HG03342 (cell line): ENCODE measurements at regions not wholly inside any gene's neighbourhood (a gene's known extent, or its start where the extent isn't known, plus 50 kb on each side); places are given as distances from the start of the nearest gene placed in this dataset.

Experiments
- ATAC-seq: cut with Tn5 transposase; IDR thresholded peaks from one replicate; pipeline ENCODE4 v1.9.1; 2021; ENCODE audit warnings: mild to moderate bottlenecking, moderate library complexity; ENCODE audit not compliant: unreplicated experiment

DNA sequence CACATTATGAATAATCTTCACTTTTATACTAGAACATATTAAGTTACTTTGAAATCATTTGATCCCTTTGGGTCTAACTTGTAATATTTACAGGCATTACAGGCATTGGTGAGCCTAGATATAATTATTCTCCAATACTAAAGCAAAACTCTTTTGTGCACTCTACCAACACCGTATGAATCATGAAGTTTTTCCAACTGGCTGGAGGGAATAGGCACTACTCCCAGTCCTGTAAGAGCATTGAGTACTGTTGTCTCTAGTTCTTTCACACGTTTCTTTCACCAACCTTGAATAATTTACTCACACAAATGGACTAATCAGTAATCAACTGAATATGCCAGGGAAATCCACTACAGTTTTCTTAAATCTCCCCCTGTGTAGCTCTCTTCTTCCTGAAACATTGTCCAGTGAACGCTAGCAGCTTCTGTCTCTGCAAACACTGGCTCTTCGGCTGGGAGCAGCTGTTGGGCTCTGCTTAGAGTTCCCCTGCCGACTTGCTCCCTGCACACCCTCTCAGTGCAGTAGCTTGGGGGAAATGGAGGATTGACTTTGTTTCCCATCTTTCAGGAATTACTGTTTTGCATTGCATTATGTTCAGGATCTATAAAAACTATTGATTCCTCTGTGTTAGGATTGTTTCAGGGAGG, 476.7 kb downstream of the RFC3 start:
- ATAC-seq: no peak

DNA sequence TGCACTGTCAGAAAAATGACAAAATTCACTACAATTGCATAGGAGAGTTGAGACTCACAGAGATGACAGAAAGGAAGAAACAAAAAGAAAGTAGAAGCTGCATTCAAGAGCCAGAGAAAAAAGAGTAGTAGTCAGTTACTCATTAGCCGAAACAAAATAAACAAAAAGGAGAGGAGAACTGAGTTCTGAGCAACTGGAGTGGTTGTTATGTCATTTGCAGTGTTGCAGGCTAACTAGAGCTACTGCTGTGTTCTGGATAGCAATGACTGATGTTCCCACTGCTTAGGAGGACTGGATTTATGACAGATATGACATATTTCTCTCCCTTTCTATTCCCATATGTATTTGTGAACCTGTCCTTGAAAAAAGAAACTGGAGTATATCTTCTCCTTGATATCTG, 482.6 kb downstream of the RFC3 start:
- ATAC-seq: no peak

DNA sequence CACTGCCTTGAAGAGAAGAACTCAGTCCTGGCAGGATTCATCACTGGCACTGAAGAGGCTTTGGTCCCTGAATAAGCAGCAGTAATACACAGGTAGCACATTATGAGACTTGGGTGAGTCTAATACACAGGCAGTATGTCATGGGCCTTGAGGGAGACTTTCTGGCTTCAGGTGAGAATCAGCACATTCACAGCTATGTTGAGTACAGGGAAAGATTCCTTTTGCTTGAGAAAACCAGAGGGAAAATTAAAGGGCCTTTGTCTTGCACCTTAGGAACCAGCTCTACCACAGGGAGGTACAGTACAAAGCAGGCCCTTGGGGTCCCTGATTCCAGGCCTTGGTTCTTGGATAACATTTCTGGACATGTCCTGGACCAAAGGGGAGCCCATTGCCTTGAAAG, 484.6 kb downstream of the RFC3 start:
- ATAC-seq: no peak

DNA sequence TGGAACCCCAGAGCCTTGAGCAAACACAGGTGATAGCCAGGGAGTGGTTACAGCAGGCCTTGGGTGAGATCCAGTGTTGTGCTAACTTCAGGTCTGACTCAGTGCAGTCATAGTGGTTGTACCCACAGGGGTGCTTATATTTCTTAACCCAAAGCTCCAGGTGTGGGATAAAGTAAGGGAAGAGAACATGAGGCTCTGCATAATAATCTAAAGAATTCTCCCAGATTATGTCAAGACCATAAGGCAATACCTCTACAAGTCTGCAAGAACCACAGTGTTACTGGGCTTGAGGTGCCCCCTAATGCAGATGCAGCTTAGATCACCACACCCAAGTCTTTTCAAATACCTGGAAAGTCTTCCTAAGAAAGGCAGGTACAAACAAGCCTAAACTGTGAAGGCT, 485.4 kb downstream of the RFC3 start:
- ATAC-seq: no peak

DNA sequence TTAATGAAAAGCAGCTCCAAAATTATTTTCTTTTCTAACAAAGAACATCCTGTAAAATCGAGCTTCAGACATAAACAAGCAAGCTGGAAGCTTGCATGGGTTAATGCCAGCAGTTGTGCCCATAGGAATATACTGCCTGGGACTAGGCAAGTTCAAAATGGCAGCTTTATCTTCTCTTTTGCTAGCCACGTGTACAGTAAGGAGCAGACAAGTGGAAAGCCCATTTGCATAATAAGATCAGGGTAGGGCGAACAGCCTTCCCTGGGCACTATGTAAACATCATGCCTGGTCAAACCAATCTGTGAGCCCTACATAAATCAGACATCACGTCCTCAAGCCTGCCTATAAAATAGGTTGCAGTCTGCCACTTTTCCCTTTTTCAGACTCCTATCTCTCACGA, 489.7 kb downstream of the RFC3 start:
- no peak for ATAC-seq

DNA sequence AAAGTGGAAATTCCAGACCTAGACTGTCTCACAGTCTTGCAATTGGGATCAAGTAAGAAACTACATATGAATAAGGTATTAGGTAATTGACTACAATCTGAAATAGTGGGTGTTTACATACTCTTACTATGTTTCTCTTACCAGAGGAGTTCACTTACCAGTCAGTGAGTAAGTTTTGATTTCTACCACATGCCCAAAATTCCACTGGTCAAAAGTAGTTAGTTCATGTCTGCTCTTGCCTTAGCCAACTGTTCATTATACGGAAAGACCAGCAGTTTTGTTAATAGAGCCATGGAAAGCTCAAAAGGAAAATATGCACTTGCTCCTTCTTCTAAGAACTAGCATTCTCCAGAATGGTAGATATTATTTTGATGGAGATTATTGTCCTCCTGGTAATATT, 490.8 kb downstream of the RFC3 start:
- no peak for ATAC-seq

DNA sequence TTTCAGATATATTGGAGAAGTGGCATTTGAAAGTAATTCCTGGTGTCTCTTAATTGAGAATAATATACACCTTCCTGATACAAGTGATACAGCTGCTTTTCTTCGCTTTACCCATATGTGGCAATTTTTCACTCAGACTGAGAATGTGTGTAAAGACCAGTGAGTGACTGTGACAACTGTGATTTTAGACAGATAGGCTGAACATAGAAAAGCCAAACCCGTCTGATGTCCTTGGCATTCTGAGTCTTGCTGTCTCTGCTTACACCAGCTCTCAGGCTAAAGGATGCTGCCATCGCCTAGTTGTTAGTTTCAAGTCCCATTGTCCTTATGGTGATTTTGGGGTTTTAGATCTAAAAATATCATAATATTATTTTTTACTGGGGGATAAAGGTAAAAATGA, 492.6 kb downstream of the RFC3 start:
- ATAC-seq: no peak

DNA sequence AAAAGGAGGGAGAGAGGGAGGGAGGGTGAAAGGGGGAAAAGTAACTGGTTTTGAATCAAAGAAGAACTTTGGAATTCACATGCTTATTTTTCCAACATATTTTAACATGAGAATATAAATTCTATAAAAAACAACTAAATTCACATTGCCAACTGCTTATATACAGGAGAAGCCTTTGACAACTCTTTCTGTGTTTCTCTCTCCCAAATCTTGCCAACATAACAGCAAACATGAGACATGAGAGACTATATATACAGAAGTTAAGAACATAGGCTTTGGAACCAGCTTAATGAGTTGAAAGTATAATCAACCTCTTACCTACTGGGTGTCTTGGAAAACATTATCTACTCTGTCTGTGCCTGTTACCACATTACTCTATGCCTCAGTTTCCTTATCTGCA, 493.3 kb downstream of the RFC3 start:
- no peak for ATAC-seq

DNA sequence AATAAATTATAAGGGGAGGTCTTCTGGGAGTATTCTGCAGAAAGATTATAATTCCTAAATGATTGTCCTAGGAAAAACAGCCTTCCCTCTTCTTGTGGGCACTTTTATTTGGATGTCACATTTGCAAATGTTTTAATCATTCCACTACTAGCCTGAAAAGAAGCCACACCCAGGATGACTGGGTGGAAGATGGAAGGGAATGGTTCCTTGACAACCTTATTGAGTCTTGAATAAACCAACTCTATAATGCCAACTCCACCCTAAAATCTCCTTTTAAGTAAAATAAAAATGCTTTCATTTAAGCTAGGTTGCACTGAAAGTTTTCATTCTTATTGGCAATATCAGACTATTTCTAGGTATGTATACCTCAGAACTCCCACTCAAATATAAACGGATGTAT, 494.6 kb downstream of the RFC3 start:
- no peak for ATAC-seq

DNA sequence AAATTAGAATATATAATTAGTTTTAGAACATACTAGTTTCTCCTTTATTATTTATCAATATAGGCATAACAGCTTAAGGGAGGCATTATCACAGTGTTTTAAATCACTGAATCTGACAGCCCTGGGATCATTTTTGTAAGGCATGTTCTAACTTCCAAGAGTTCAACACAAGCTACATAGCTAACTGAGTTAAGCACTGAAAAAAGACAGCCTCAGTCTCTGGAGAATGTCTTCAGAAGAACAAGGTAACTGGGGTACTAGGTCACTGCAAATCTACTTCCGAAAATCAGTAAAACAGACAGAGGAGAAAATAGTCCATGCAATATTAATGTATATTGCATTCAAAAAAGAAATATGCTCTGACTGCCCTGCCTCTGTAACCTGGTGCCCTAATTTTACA, 502.1 kb downstream of the RFC3 start:
- no peak for ATAC-seq

DNA sequence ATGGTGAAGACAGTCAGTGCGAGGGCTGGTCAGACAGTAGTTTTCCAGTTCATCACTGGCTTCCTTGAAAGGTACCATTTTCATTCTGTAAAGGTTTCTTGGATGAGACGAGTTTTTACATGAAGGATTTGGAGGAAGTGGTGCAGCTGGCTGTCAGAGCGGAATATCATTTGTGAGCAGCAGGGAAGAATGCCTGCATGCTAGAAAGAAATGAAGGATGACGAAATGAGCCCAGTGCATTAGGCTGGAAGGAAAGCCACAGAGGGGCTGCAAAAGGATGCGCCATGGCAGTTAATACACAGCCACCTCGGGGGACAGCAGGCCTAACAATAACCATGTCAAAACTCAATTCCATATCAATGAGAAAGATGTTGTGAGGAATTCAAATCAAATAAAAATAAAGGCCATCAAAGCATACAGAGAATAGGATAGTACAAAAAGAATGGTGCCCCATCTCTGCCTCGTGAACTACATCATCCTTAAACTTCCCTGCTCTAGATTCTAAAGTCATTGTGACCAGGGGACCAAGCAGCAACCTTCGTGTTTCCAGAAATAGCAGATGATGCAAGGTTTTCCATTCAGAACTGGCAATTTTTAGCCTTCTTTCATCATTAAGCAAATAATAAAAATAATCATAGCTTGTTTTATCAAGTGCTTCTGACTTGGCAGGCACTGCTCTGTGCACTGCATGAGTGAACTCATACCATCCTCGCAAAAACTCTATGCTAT, 504.2 kb downstream of the RFC3 start:
- ATAC-seq: no peak

DNA sequence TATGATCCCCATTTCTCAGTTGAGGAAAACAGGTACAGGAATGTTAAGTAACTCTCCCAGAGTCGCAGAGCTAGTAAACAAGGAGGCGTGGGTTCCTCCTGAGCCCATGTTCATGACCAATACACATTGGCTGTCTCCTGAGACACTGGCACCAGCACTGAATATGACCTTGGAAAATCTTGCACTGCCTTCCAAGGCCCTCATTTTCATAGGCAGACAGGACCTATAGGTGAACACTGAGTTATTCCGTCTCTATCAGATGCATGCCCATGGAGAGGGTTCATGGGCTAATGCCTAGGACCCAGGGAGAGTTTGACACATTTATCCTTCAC, 504.8 kb downstream of the RFC3 start:
- ATAC-seq: no peak

DNA sequence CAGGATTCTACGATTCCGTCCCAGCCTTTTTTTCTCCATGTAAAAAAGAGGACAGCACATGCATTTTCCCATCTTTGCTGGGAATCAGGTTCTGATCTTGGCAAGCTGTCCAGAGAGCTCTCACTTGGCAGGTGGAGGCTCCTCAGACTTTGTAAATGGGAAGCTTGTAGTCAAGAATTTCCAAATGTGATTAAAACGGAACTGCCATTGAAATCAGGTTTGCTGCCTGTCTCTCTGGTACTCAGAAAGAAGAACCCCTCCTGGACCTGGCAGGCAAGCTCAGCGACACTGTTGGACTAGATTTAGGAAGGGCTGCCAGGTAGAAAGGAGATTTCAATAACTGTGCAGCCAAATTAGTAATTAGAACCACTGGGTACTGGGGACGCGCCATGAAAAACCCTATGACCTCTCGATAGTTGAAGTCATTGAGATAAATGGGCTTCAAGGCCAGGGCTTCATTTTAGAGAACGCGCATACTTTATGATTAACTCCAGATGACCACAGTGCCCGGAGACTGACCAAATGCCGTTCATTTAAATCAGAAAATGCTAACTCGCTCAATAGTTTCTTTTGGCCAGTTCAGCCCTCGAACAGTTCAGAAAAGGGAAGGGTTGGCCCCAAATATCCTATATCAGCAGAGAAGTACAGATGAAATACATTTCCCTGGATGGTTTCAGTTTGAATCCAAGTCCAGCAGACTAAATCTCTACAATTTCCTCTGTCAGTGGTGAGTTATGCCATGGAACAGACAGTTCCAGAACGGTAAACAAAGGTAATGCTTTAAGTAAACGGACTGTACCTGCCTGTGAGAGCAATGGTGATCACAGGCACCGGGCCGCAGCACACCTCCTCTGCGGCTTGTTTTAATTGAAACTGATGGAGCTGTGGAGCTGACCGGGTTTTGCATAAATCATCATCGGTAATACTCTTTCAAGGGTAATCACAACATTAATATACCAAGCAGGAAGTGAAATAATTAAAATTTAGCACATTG, 517.4 kb downstream of the RFC3 start:
- no peak for ATAC-seq

DNA sequence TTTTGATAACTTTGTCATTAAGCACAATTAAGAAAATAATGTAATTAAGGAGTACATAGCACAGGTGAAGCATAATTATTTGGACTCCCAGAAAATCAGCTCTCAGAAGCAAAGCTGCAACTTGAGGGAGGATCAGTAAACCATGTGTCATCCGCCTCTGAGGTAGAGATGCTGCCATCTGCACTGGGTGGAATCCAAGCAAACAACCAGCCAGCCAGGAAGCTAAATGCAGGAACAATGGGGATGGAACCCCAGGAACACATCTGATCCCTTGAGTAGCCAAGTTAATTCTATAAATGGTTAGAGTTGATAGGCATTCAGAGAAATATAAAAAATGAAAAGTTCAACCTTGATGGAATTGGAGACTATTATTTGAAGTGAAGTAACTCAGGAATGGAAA, 520.2 kb downstream of the RFC3 start:
- no peak for ATAC-seq

DNA sequence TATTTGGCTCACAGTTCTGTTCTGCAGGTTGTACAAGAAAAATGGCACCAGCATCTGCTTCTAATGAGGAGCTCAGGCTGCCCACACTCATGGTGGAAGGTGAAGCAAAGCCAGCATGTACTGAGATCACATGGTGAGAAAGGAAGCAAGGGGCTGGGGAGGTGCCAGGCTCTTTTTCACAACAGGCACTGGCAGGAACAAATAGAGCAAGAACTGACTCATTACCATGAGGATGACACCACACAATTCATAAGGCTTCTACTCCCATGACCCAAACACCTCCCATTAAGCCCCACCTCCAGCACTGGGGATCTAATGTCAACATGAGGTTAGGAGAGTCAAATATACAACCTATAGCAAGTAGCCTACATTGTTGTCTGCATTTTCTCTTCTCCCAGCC, 522.6 kb downstream of the RFC3 start:
- no peak for ATAC-seq

DNA sequence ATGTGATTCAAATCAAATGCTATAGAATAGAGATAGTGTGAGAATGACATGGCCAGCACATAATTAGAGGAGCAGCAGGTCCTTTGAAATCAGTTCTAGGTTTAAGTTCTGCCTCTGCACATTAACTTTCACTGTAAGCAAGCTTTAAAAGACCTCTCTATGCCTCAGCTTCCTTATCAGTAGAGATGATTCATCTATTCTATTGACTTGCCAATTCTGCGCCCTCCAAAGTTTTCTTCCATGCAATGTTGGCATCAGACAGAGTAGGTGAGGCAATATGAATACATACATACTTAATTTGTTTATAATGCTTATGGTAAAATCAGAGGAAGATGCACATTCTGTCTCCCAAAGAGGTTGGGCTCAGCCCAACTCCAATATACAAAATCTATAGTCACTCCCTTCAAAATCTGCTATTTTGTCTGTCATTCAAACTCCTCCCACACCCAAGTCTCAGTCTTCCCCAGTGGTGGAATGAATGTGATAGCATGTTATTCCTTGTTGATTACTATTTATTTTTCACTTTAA, 525.5 kb downstream of the RFC3 start:
- ATAC-seq: no peak

DNA sequence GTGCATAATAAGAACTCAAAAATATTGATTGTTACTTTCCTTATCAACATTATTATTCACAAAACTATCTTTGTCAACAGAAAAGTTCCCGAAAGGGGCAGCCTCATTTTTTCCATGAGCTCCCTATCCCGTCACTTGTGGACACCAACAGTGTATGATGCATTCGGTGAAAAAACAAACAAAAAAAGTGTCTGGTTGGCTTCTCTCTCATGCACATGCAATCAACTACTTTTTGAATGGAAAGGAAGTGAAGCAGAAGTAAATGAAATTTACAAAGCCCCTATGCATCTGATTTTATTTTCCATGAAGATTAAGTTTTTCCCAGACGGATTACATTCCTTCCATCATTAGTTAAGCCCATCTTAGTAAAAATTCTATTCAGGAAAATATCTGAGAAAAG, 526.9 kb downstream of the RFC3 start:
- ATAC-seq: no peak

DNA sequence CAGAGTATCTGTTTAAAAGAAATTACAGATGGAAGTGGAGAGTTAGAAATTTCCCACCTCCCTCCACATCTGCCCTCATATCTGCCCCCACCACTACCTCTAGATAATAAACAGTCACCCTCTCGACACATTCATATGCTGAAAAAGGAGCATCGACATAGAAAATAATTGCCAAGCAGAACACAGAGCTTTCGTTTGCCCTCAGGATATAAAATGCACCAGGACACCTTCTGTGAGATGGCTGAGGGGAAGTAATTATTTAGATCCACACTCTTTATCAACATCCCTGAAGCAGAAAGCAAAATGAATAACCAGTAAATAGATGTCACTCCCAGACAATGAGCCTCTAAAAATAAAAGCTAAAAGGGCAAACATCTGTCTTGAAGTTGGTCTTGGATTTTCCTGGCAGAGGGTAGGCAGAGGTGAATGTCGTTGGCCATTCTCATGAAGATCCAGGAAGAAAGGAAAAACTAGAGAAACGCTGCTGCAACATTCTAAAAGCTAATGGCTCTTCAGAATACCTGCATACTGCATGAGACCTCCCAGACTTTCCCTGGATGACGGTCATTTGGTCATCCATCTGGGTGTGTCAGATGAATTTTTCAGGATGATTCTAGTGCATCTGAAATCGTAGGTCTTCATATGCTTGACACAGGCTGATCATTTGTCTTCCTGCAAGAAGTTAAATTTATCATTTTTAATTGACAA, 527.5 kb downstream of the RFC3 start:
- no peak for ATAC-seq

DNA sequence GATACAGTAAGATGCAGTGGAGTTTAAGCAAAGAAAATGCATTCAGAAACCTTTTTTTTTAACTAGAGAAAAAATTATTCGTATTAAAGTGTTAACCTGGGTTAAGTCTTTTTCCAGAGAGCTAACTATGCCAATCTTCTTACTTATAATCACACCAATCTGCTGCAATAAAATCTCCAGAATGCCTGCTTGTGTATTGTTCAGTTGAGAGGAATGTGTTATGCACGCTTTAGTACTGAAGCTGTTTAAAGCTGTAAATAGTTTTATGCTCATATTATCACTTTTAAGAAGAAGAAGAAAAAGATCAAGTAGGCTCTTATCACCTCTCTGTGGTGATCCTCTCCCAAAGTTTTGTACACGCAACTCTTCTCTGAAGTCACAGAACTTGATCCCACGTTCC, 528.7 kb downstream of the RFC3 start:
- no peak for ATAC-seq

DNA sequence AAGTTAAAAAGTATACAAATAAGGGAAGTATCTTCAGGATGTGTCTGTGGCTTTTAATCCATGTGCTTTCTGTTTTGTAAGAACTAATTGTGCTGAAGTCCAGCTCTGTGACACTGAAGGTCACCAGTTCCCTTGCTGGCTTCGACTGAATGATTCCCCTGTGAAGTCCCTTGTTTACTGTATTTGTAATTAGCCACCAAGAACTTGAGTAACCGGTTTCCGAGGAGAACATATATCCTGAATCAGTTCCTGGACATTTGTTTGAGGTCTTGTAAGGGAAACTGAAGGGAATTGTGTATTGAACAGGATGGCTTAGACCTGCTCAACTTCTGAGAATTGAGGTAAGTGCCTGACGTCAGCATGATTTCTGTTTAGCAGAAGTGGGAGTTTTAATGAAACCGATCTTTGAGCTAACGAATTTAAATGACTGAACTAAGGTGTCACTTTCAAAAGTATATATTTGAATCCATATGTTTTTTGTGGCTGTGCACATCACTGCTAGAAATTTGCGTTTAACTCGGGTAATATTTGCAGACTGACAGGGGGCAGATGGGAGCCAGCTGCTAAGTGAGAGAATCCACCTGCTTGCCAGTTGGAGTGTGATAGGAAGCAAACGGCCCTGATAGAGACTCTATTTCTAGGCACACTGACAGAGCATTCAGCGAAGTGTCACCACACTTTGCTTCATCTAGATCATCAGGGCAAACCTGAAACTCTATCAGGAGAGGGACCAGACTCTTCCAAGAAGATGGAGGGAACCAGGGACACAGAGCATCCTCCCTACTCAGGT, 530.0 kb downstream of the RFC3 start:
- no peak for ATAC-seq
